Ishikawa (cell line): ENCODE measurements at regions not wholly inside any gene's neighbourhood (a gene's known extent, or its start where the extent isn't known, plus 50 kb on each side); places are given as distances from the start of the nearest gene placed in this dataset.

Experiments
- CEBPB ChIP-seq: IDR thresholded peaks from 2 replicates; pipeline ENCODE4 v1.6.1; 2012
- CREB1 ChIP-seq: IDR thresholded peaks from 2 replicates; pipeline ENCODE4 v1.6.1; 2012; ENCODE audit warnings: low read depth
- EGR1 ChIP-seq: IDR thresholded peaks from 2 replicates; pipeline ENCODE4 v1.6.1; 2012
- EP300 ChIP-seq: IDR thresholded peaks from 2 replicates; pipeline ENCODE4 v1.6.1; 2012; ENCODE audit warnings: borderline replicate concordance
- FOXM1 ChIP-seq: IDR thresholded peaks from 2 replicates; pipeline ENCODE4 v1.6.1; 2012; ENCODE audit warnings: low read depth, borderline replicate concordance
- MAX ChIP-seq: IDR thresholded peaks from 2 replicates; pipeline ENCODE4 v1.6.1; 2012
- NFIC ChIP-seq: IDR thresholded peaks from 2 replicates; pipeline ENCODE4 v1.6.1; 2012
- RAD21 ChIP-seq: IDR thresholded peaks from 2 replicates; pipeline ENCODE4 v1.6.1; 2012; ENCODE audit warnings: low read depth
- REST ChIP-seq: IDR thresholded peaks from 2 replicates; pipeline ENCODE4 v1.6.1; 2012; ENCODE audit warnings: low read depth, mild to moderate bottlenecking
- TAF1 ChIP-seq: IDR thresholded peaks from 2 replicates; pipeline ENCODE4 v1.6.1; 2012; ENCODE audit warnings: low read depth, mild to moderate bottlenecking
- TCF12 ChIP-seq: IDR thresholded peaks from 2 replicates; pipeline ENCODE4 v1.6.1; 2012; ENCODE audit warnings: low read depth
- TEAD4 ChIP-seq: IDR thresholded peaks from 2 replicates; pipeline ENCODE4 v1.6.1; 2012
- USF1 ChIP-seq: IDR thresholded peaks from 2 replicates; pipeline ENCODE4 v1.6.1; 2012
- YY1 ChIP-seq: IDR thresholded peaks from 2 replicates; pipeline ENCODE4 v1.6.1; 2012; ENCODE audit warnings: low read depth
- ZBTB7A ChIP-seq: IDR thresholded peaks from 2 replicates; pipeline ENCODE4 v1.6.1; 2012; ENCODE audit warnings: low read depth

GRCh38 chr21:32103361-32103760, 175.5 kb downstream of the MIS18A start:
- TF ChIP-seq TCF12 (no peak), REST (no peak), USF1 (peak; percentile 86)

- TF ChIP-seq EP300 (no peak), TCF12 (no peak), RAD21 (no peak), USF1 (no peak), NFIC (no peak), TEAD4 (no peak), FOXM1 (no peak), EGR1 (no peak), CREB1 (no peak), ZBTB7A (no peak), CEBPB (no peak), REST (no peak), TAF1 (no peak), MAX (no peak), YY1 (no peak)
Observed at GRCh38 chr21:32102426-32102825, 176.4 kb downstream of the MIS18A start.

- no peak for TF ChIP-seq FOXM1
- TF ChIP-seq NFIC, result no peak
- no peak for TF ChIP-seq YY1
- TF ChIP-seq CREB1, result no peak
- TF ChIP-seq EGR1, result no peak
- no peak for TF ChIP-seq TEAD4
- TF ChIP-seq ZBTB7A, result no peak
- TF ChIP-seq EP300, result no peak
- TF ChIP-seq REST, result no peak
- no peak for TF ChIP-seq TCF12
- no peak for TF ChIP-seq TAF1
- no peak for TF ChIP-seq MAX
- no peak for TF ChIP-seq USF1
- no peak for TF ChIP-seq CEBPB
- no peak for TF ChIP-seq RAD21
Observed at GRCh38 chr21:32101277-32101676, 177.6 kb downstream of the MIS18A start.

- no peak for TF ChIP-seq USF1
- TF ChIP-seq FOXM1, result no peak
- TF ChIP-seq EP300, result no peak
- TF ChIP-seq NFIC, result peak; percentile 81
- TF ChIP-seq REST, result no peak
Observed at GRCh38 chr21:32100423-32100822, 178.4 kb downstream of the MIS18A start.
